ENCODE measurements at regions not wholly inside any gene's neighbourhood (a gene's known extent, or its start where the extent isn't known, plus 50 kb on each side); places are given as distances from the start of the nearest gene placed in this dataset.

- DNase-seq (ENCODE audit: extremely low spot score): peak; percentile 5
- CTCF ChIA-PET: no interaction called here
Observed at GRCh38 chr7:126302639-126303038, 950.1 kb downstream of the GRM8 start.

DNA sequence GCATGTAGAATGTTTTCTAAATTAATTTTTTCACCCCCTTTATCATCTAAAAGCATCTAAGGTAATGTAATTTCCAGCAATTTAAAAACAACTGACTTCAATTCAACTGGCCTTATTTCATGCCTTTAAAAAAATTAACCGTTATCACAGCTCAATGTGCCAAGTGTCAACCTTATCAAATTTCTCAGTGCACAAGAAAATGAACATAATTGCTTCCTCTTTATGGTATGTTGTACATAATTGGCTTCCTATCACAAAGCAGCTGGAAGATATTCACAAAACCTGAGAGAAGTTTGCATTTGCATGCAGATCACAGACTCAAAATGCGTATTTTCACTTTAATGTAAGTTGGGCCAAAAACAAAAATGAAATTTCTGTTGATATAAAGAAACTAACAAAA lies 966.4 kb downstream of the GRM8 start:
- POLR2A ChIA-PET: no interaction called here
- no peak for DNase-seq (ENCODE audit: extremely low spot score)
- CTCF ChIA-PET: no interaction called here
- TF ChIP-seq ZNF384 (IDR thresholded peaks at IDR 0.05): no peak
- TF ChIP-seq L3MBTL2 (conservative IDR thresholded peaks at IDR 0.05): no peak
- TF ChIP-seq FOXM1 (IDR thresholded peaks at IDR 0.05; ENCODE audit: borderline replicate concordance): no peak
- TF ChIP-seq NFRKB (IDR thresholded peaks at IDR 0.05): no peak
- TF ChIP-seq TARDBP (IDR thresholded peaks at IDR 0.05): no peak
- no peak for TF ChIP-seq LEF1 (IDR thresholded peaks at IDR 0.05; ENCODE audit: borderline replicate concordance)
- no peak for TF ChIP-seq PKNOX1 (IDR thresholded peaks at IDR 0.05)

More at GRCh38 chr7:126302639-126303038, 950.1 kb downstream of the GRM8 start:
- TF ChIP-seq NFRKB (IDR thresholded peaks at IDR 0.05): no peak
- TF ChIP-seq LEF1 (IDR thresholded peaks at IDR 0.05; ENCODE audit: borderline replicate concordance): no peak
- TF ChIP-seq TARDBP (IDR thresholded peaks at IDR 0.05): no peak
- POLR2A ChIA-PET: no interaction called here

DNA sequence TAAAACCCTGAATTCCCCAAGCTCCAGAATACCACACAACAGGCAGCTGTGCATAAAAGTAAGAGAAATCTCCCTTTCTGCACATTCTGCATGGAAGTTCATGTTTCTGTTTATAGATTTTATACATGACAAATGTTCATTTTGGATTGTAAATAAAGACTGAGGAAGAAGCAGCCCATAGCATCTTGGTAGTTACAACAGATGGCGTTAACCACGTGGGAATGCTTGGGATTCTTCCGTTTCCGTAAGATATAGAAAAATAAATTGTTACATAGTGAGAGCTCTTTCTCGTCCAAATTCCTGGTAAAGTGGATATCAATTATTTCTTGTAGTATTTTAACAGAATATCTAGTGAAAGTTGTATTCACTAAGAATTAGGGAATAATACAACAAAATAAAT lies 1016.5 kb downstream of the GRM8 start:
- POLR2A ChIA-PET: no interaction called here
- TF ChIP-seq ZNF384 (IDR thresholded peaks at IDR 0.05) (no peak), ARNT (IDR thresholded peaks at IDR 0.05) (no peak), ELF4 (IDR thresholded peaks at IDR 0.05) (no peak), NFRKB (IDR thresholded peaks at IDR 0.05) (no peak), L3MBTL2 (conservative IDR thresholded peaks at IDR 0.05) (no peak), BHLHE40 (IDR thresholded peaks at IDR 0.05; ENCODE audit: borderline replicate concordance) (no peak), FOXK2 (IDR thresholded peaks at IDR 0.05) (no peak), TARDBP (IDR thresholded peaks at IDR 0.05) (no peak)
- CTCF ChIA-PET: no interaction called here

GRCh38 chr7:126228356-126229061 lies 1024.2 kb downstream of the GRM8 start:
- TF ChIP-seq TARDBP (IDR thresholded peaks at IDR 0.05): no peak
- TF ChIP-seq CTBP1 (IDR thresholded peaks at IDR 0.05; ENCODE audit: borderline replicate concordance): no peak
- no peak for TF ChIP-seq ELF4 (IDR thresholded peaks at IDR 0.05)
- TF ChIP-seq ZNF384 (IDR thresholded peaks at IDR 0.05): no peak
- no peak for TF ChIP-seq SUZ12 (IDR thresholded peaks at IDR 0.05)
- no peak for TF ChIP-seq LEF1 (IDR thresholded peaks at IDR 0.05; ENCODE audit: borderline replicate concordance)
- no peak for TF ChIP-seq HDGF (IDR thresholded peaks at IDR 0.05; ENCODE audit: borderline replicate concordance)
- no peak for TF ChIP-seq FOXA1 (IDR thresholded peaks at IDR 0.05)
- TF ChIP-seq PKNOX1 (IDR thresholded peaks at IDR 0.05): no peak
- TF ChIP-seq BHLHE40 (IDR thresholded peaks at IDR 0.05; ENCODE audit: borderline replicate concordance): no peak
- no peak for TF ChIP-seq FOXM1 (IDR thresholded peaks at IDR 0.05; ENCODE audit: borderline replicate concordance)
- DNase-seq (ENCODE audit: extremely low spot score): no peak
- POLR2A ChIA-PET: no interaction called here
- CTCF ChIA-PET: no interaction called here

More for the DNA sequence above, 1016.5 kb downstream of the GRM8 start:
- DNase-seq (ENCODE audit: extremely low spot score): no peak

GRCh38 chr7:126227643-126228042 lies 1025.1 kb downstream of the GRM8 start:
- ChIA-PET CTCF (no interaction called here), POLR2A (no interaction called here)
- no peak for DNase-seq (ENCODE audit: extremely low spot score)
- no peak for TF ChIP-seq NFRKB (IDR thresholded peaks at IDR 0.05)
- TF ChIP-seq FOXK2 (IDR thresholded peaks at IDR 0.05): no peak

- POLR2A ChIA-PET: no interaction called here
- CTCF ChIA-PET: no interaction called here
- DNase-seq (ENCODE audit: extremely low spot score): no peak
- TF ChIP-seq FOXA1 (IDR thresholded peaks at IDR 0.05): no peak
- TF ChIP-seq ZNF384 (IDR thresholded peaks at IDR 0.05): no peak
- TF ChIP-seq ARNT (IDR thresholded peaks at IDR 0.05): no peak
- no peak for TF ChIP-seq NFRKB (IDR thresholded peaks at IDR 0.05)
- no peak for TF ChIP-seq SUZ12 (IDR thresholded peaks at IDR 0.05)
- TF ChIP-seq SP1 (IDR thresholded peaks at IDR 0.05): no peak
- no peak for TF ChIP-seq L3MBTL2 (conservative IDR thresholded peaks at IDR 0.05)
- no peak for TF ChIP-seq FOXK2 (IDR thresholded peaks at IDR 0.05)
Observed at GRCh38 chr7:126227055-126227454, 1025.7 kb downstream of the GRM8 start.

DNA sequence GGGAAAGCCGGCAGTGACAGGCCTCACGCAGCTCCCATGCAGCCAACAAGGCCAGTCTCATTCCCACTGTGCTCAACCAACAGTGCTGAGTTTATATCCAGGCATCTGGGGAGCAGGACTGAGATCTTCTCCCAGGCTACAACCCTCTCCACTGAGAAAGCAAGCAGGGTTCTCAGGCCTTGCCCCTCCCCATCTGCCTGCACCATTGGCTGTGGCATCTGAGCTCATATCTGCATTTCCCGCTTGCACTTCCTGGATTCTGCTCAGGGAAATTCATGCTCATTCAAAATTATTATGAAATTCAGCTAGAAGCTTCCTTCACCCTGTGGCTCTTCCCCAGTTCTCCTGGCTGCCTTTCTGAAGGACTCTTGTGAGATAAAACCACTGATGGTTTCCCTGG lies 1029.0 kb downstream of the GRM8 start:
- no peak for DNase-seq (ENCODE audit: extremely low spot score)
- ChIA-PET POLR2A (no interaction called here), CTCF (no interaction called here)
- TF ChIP-seq ZNF384 (IDR thresholded peaks at IDR 0.05): no peak
- no peak for TF ChIP-seq FOXA1 (IDR thresholded peaks at IDR 0.05)
- no peak for TF ChIP-seq FOXM1 (IDR thresholded peaks at IDR 0.05; ENCODE audit: borderline replicate concordance)

DNA sequence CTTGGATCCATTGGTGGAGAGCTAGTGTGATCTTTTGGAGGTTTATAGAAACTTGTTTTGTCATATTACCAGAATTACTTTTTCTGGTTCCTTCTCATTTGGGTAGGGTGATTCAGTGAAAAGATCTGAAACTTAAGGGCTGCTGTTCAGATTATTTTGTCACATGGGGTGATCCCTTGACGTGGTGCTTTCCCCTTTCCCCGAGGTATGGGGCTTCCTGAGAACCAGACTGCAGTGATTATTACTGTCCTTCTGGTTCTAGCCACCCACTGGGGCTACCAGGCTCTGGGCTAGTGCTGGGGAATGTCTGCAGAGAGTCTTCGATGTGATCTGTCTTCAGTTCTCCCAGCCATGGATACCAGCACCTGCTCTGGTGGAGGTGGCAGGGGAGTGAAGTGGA lies 1030.0 kb downstream of the GRM8 start:
- TF ChIP-seq BHLHE40 (IDR thresholded peaks at IDR 0.05; ENCODE audit: borderline replicate concordance) (no peak), ARNT (IDR thresholded peaks at IDR 0.05) (no peak), ELF4 (IDR thresholded peaks at IDR 0.05) (no peak), L3MBTL2 (conservative IDR thresholded peaks at IDR 0.05) (no peak), ZNF384 (IDR thresholded peaks at IDR 0.05) (no peak), NFRKB (IDR thresholded peaks at IDR 0.05) (no peak), SP1 (IDR thresholded peaks at IDR 0.05) (no peak), TARDBP (IDR thresholded peaks at IDR 0.05) (no peak), CTBP1 (IDR thresholded peaks at IDR 0.05; ENCODE audit: borderline replicate concordance) (no peak), FOXK2 (IDR thresholded peaks at IDR 0.05) (no peak), PKNOX1 (IDR thresholded peaks at IDR 0.05) (no peak), FOXM1 (IDR thresholded peaks at IDR 0.05; ENCODE audit: borderline replicate concordance) (no peak), SUZ12 (IDR thresholded peaks at IDR 0.05) (no peak), HDGF (IDR thresholded peaks at IDR 0.05; ENCODE audit: borderline replicate concordance) (no peak)
- CTCF ChIA-PET: no interaction called here
- POLR2A ChIA-PET: no interaction called here
- no peak for DNase-seq (ENCODE audit: extremely low spot score)

Data from HEK293T (cell line).